NCI-H1092 treated with DMSO at 0.1 percent for 48 hours (cell line): ENCODE measurements at regions not wholly inside any gene's neighbourhood (a gene's known extent, or its start where the extent isn't known, plus 50 kb on each side); places are given as distances from the start of the nearest gene placed in this dataset.

Experiments
- DNase-seq: peaks from one replicate; lab custom pipeline; 2025; lab: John Stamatoyannopoulos, UW

- DNase-seq = peak; percentile 22
Measured at GRCh38 chr2:220165401-220165800, 538.0 kb downstream of the SLC4A3 start.

DNA sequence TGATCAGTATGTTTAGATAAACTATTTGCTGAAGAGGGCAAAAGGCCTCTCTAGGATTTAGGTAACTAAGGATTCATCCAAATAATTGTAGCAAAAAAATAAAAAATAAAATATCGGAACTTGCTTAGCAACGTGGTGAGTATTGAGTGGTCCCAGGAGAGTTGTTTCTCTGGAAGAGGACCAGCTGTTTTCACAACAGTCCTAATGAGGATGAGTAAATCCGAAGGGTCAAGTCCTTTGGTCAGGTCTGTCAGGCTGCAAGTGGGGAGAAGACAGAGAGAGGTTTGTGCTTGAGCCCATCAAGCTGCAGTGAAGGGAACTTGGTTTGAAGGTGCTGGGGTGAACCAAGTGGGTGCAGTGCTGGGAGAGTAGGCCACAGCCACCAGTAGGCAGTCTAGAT is 539.2 kb downstream of the SLC4A3 start:
- DNase-seq = no peak

GRCh38 chr2:220167956-220168355 is 540.5 kb downstream of the SLC4A3 start:
- DNase-seq = no peak

DNA sequence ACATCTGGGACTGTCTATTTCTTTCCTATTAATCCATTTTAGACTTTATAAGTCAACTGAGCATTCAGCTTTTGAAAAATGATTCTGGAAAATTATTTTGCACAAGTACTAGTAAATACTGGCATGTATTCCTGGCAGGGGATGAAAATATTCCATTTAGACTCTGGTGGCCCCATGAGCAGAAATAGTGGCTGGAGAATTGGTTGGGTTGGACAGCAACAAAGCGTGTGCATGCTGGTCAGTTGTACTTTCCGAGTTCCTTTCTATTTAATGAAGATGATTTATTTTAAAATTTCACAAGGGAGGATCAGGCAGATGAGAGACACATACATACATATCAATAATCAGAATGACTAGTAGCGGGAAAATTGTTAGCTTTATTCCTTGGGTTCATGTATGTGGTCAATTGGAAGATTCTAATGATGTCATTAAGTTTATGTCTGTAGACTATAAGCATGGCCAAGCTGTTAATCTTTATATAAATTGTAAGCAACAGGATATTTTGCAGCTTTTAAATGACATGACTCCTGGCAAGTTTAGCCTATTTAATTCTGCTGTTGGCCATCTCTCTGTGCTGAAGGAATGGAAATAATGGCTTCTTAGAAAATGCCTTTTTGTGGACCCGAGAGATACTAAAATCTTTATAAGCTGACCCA is 541.6 kb downstream of the SLC4A3 start:
- DNase-seq = no peak

DNA sequence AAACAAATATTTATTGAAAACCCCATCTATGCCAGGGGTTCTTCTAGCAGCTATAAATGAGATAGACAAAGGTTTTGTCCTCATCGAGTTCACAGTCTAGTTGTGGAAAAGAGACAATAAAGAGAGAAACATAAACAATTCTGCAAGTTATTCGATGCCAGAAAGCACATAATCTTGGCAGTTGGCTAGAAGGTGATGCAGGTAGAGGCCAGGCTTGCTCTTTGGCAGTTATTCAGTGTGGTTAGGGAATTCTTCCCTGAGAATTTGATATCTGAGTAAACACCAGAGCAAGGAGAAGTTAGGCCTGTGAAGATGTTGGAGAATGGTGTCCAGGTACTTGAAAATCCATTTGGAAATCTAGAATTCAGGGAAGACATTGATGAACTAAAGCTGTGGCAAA is 547.4 kb downstream of the SLC4A3 start:
- no peak for DNase-seq

GRCh38 chr2:220175967-220176366 is 548.5 kb downstream of the SLC4A3 start:
- no peak for DNase-seq

DNA sequence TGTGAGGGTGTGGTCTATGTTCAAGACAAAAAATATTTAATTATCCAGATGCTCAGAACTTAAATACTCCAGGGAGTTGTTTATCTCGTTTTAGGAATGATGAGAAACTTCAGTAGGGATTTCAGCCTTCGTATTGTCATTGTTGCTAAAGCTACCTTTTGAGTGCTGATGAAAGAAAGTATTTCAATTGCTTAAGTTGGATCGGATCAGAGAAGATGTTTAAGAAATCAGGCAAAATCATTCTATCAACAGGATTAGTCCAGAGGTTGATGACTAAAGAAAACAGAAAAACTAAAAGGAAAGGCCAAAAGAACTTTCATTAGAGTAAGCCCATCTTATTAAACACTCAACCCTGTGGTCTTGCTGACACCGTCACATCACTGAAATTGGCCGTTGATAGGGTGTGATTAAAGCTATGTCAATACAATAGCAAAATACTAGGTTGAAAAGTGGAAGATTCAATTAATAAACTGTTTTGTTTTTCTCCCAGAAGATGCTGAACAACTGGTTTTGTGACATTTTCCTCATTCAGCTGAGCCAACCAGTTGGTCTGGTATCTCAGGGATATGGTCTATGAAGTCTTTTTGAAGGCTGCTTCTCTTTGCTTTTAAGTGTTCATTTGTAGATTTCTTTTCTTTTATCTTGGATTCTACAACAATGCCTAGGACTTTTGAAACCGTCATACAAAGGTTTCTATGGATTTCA is 551.7 kb downstream of the SLC4A3 start:
- no peak for DNase-seq

DNA sequence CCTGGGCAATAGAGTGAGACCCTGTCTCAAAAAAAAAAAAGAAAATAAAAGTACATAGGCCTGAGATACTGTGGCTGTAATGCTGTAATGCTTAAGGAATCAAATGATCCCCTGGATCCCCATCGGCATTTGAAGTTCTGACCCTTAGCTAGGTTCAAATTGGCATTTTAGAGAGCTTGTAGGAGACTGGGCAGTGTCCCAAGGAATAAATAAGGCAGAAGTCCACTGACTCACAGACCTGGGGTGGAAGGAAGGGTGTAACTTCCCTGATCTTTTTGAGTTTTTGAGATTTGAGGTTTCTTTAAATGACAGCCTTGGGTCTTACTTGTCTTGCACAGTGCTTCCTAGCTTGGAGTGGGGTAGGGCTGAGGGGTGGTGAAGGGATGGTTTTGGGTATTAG is 553.7 kb downstream of the SLC4A3 start:
- no peak for DNase-seq

DNA sequence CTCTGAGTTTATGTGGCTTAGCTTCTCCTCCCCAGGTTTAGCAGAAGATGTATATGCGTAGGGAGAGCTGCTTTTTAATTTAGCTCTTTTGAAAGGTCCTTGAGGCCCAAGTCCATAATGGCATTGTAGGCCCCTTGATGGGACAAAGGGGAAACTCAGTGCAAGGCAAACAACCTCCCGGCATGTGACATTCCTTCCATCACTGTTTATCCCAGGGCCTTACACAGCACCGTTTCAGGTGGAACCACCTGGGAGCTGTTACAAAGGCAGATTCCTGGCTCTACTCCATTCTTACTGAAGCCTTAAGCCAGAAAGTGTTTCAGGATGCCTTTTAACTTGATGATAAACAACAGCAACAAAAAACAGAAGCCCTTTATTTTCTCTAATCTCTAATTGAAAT is 555.4 kb downstream of the SLC4A3 start:
- DNase-seq = no peak

DNA sequence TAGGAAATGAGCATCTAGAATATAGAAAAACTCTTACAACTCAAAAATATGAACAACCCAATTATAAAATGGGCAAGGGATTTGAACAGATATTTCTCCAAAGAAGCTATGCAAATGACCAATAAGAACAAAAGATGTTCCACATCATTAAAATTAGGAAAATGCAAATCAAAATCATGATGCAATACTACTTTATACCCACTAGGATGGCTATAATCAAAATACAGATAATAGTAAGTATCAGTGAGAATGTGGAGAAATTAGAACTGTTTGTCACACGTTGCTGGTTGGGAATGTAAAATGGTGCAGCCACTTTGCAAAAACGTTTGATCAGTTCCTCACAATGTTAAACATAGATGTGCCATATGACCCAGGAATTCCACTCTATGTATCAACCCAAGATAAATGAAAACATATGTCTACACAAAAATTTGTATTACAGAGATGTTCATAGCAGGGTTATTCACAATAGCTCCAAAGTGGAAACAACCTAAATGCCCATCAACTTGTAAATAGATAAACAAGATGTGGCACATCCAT is 558.4 kb downstream of the SLC4A3 start:
- no peak for DNase-seq

GRCh38 chr2:220188031-220188430 is 560.6 kb downstream of the SLC4A3 start:
- DNase-seq = no peak

GRCh38 chr2:220191031-220191430 is 563.6 kb downstream of the SLC4A3 start:
- no peak for DNase-seq

DNA sequence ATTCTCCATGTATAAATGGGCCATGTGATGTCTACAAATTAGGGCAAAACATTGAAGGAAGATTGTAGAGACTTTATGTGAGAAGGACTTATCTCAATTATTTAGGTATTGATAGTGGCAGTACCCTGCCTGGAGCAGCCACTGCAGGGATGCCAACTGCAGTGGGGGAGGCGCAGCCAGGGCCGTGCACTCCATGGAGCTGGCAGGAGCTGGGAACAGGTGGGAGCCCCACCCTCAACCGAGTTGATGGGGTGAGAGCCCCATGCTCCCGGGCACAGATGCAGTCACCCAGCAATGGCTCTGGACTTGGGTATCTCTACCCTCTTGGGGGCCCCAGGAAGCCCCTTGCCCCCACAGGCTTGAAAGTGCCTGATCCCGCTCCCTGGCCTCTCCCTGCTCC is 564.3 kb downstream of the SLC4A3 start:
- no peak for DNase-seq

DNA sequence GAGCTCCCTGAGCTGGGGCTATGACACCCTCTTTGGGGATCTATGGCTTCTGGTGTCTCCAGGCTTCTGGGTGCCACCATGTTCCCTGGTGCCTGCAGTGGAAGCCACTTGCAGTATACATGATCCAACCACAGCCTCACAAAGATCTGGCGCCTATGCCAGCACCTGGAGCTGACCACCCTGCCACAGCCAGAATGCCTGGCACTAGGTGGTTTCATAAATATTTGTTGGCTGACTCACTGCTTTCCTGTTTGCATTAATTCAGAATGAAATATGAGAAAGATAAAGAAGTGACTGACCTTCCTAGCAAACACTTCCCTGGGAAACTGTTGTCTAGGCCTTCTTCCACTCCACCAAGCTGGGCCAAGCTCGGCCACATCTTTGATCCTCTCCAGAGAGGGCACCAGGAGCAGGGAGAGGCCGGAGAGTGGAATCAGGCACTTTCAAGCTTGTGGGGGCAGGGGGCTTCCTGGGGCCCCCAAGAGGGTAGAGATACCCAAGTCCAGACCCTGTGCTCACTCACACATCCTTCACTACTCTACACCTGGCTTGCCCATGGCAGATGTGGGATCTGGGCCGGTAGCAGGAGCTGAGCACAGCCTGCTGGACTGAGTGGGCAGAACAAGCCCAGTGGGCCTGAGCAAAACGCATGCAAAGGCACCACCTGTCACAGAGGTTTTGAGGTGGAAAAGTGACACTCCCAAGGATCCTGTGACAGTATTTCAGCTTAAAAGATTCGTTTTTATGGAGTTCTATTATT is 565.7 kb downstream of the SLC4A3 start:
- no peak for DNase-seq

DNA sequence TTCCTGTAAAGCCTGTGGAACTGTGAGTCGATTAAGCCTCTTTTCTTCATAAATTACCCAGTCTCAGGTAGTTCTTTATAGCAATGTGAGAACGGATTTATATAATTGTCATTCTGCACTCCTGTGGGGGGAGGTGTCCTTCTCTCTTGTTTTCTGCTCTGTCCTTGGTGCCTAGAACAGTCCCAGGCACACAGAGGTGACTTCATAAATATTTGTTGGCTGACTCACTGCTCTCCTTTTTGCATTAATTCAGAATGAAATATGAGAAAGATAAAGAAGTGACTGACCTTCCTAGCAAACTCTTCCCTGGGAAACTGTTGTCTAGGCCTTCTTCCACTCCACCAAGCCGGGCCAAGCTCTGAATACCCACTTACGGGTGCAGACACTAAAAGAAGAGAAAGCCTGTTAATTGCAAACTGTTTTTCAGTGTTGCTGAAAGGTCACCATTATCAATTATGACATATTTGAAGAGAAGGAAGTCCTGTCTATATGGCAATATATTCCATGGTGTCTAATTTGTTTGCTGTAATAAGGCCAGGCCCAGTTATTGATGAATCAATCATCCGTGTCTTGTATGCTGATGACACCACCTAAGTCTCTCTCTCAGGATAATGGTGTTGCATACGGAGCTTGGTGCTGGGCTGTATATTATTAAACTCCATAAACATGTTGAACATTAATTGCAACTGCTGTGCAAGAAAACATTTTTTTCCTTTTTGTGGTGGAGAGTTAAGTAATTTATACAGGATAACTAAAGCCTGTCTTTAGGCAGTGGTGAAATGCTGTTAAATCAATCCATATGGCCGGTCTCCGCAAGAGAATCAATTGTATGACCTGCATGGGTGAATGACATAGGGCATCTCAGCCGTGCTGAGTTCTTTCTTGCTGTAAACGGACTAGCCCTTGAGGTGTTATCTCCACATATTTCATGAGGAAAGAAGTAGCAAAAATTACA is 567.5 kb downstream of the SLC4A3 start:
- no peak for DNase-seq

GRCh38 chr2:220198896-220199295 is 571.5 kb downstream of the SLC4A3 start:
- DNase-seq = no peak

DNA sequence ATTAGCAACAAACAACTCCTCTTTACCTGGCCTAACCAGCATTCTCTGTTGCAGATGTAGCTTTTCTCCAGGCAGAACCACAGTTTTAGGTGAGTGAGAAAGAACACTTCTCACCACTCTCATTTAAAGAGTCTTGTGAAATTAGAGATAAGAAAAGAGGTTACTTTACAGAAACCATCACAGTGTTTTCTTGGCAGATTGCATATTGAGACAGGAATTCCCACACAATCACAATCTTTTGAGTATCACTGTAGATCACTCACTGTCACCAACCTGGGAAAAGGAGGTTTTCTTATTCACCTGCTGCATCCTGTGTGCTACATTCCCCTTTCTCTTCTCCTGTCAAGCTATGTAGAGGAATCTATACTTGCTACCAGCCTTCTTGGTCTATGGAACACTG is 574.6 kb downstream of the SLC4A3 start:
- DNase-seq = no peak

- no peak for DNase-seq
Measured at GRCh38 chr2:220209093-220209492, 581.7 kb downstream of the SLC4A3 start.

DNA sequence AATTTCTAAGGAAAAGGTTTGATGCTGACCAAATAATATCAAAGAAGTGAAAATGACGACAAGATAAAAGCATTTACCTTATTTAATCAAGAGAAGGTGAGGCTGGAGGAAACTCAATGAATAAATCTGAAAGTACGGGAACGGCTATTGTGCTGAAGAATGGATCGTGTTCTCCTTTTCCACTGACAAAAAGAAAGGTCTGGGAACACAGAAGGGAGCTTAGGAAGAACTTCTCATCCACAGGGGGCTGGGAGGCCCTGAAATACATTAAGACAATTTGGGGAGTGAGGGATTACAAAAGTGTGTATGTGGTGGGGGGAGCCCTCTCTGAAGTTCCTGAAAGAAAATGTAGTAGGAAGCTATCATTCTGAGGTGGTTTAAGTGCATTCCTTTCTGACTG is 582.3 kb downstream of the SLC4A3 start:
- no peak for DNase-seq

GRCh38 chr2:220212296-220213080 is 585.1 kb downstream of the SLC4A3 start:
- DNase-seq = no peak

DNA sequence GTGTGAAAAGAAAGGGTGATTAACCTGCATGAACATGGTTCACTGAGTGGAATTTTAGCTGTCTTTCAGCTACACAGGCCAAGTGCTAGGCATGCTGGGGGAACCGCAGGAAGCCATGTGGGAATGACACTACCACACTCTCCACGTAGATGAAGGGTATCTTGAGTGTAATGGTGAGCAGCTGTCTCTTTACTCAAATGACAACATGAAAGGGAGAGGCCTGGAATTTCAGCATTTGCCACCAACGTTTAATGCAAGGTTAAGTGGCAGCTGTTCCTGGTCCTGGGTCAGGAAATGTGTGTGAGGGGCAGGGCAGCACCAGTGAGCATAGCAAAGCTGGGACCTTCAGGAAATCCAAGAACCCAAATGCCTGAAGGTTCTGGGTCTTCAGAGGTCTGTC is 588.4 kb downstream of the SLC4A3 start:
- no peak for DNase-seq
